ENCODE measurements at regions not wholly inside any gene's neighbourhood (a gene's known extent, or its start where the extent isn't known, plus 50 kb on each side); places are given as distances from the start of the nearest gene placed in this dataset.

DNA sequence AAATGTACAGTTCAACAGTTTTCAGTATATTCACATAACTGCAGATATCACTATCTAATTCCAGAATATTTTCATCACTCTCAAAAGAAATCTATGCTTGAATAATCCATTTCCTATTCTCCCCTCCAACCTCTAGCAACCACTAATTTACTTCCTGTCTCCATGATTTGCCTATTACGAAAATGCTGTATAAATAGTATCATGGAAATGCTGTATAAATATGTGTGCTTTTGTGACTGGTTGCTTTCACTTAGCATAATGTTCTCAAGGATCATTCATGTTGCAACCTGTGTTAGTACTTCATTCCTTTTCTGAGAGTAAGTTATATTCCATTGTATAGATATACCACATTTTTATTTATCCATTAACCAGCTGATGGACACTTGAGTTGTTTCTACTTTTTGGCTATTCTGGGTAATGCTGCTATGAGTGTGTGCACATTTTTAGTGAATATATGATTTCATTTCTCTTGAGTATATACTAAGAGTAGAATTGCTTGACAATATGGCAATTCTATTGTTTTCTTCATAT is 115.6 kb downstream of the TNFSF18 start:
- ChIA-PET CTCF (no interaction called here), POLR2A (no interaction called here)
- Mint-ChIP-seq H3K9me3 (no peaks in the 10 kb centered on the region), H3K4me1 (peaks cover 24% of the 10 kb centered on the region), H3K27ac (no peak overlapping the region), H3K27me3 (no peaks in the 10 kb centered on the region), H3K4me3 (no peak overlapping the region), H3K36me3 (ENCODE audit: low read depth) (no peaks in the 10 kb centered on the region)
- intact Hi-C loops (cut with micrococcal nuclease), result no loop called here
- DNase-seq (no peak), ATAC-seq (ENCODE audit: low read depth) (no peak)
- TF ChIP-seq CTCF (IDR thresholded peaks at IDR 0.05), result no peak

GRCh38 chr1:172936088-172936645 is 114.6 kb downstream of the TNFSF18 start:
- ATAC-seq (ENCODE audit: low read depth), result no peak
- ChIA-PET CTCF (no interaction called here), POLR2A (no interaction called here)
- no peak for TF ChIP-seq CTCF (IDR thresholded peaks at IDR 0.05)
- H3K4me1 Mint-ChIP-seq, result peaks cover 24% of the 10 kb centered on the region
- H3K27me3 Mint-ChIP-seq, result no peaks in the 10 kb centered on the region
- no peak for DNase-seq
- intact Hi-C loops (cut with micrococcal nuclease), result no loop called here
- H3K27ac Mint-ChIP-seq, result no peak overlapping the region
- H3K9me3 Mint-ChIP-seq, result no peaks in the 10 kb centered on the region
- H3K36me3 Mint-ChIP-seq (ENCODE audit: low read depth), result no peaks in the 10 kb centered on the region
- no peak overlapping the region for H3K4me3 Mint-ChIP-seq

- no peaks in the 10 kb centered on the region for H3K36me3 Mint-ChIP-seq (ENCODE audit: low read depth)
- ATAC-seq (ENCODE audit: low read depth) (no peak), DNase-seq (no peak)
- no peak overlapping the region for H3K4me3 Mint-ChIP-seq
- ChIA-PET CTCF (no interaction called here), POLR2A (no interaction called here)
- H3K4me1 Mint-ChIP-seq, result peaks cover 23% of the 10 kb centered on the region
- no peaks in the 10 kb centered on the region for H3K27me3 Mint-ChIP-seq
- no peak overlapping the region for H3K27ac Mint-ChIP-seq
- peaks cover 4% of the 10 kb centered on the region for H3K9me3 Mint-ChIP-seq
- TF ChIP-seq CTCF (IDR thresholded peaks at IDR 0.05), result no peak
- intact Hi-C loops (cut with micrococcal nuclease), result no loop called here
Measured at GRCh38 chr1:172938681-172939080, 112.1 kb downstream of the TNFSF18 start.

DNA sequence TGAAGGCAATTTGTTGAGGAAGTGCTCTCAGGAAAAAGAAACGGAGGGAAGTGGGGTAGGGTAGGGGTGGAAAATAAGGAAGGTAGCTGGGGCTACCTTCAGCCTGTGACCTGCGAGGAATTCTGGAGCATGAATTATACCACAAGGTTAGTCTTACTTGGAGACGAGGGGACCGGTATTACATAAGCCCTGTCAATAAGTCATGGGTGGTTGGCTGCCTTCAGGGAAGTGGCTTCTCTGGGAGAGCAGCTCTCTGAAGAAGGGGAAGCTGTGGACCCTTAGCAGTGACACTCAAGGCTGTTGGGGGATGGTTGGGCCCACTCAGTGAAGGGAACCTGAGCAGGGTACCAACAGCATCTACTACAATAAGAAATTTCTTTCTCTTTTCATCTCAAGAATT is 111.3 kb downstream of the TNFSF18 start:
- ATAC-seq (ENCODE audit: low read depth), result peak; percentile 52
- CTCF ChIA-PET, result no interaction called here
- DNase-seq, result no peak
- peaks cover 5% of the 10 kb centered on the region for H3K9me3 Mint-ChIP-seq
- no peak for TF ChIP-seq CTCF (IDR thresholded peaks at IDR 0.05)
- intact Hi-C loops (cut with micrococcal nuclease), result no loop called here
- no peaks in the 10 kb centered on the region for H3K27me3 Mint-ChIP-seq
- H3K4me1 Mint-ChIP-seq, result peaks cover 17% of the 10 kb centered on the region
- H3K4me3 Mint-ChIP-seq, result no peak overlapping the region
- no peaks in the 10 kb centered on the region for H3K36me3 Mint-ChIP-seq (ENCODE audit: low read depth)
- no peak overlapping the region for H3K27ac Mint-ChIP-seq
- POLR2A ChIA-PET, result interaction anchor here (0.6 kb wide), 1 partner anchor 1666 kb away, joined by 4 read pairs; no protein-coding TSS in a partner anchor

DNA sequence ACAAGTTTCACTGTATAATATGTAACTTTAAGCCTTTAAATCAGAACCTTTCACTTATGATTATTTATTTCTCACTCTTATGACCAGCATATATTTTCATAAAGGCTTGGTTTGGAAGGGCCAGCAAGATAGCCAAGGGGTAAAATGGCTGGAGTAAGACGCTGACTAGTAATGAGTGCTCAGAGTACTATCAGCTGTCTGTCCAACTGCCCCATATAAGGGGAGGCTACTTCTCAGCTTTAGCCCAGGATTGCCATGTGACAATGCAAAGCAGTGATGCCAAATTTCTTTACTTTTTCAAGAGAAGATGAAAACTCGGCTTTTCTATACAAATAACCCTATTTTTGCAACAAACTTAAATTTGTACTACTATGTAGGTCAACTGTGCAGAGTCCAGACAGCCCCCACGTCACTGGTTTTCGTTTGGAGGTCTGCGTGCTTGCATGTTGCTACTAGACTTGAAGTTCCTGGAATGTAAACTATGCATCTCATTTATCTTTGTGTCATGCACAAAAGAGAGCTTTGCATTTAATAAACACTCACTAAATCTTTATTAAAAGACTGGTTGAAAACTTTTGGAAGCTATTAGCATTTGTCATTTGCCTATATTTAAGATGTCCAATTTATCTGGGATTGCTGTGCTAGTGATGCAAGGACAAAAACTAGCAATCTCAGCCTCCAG is 110.4 kb downstream of the TNFSF18 start:
- ATAC-seq (ENCODE audit: low read depth), result no peak
- H3K9me3 Mint-ChIP-seq, result peaks cover 5% of the 10 kb centered on the region
- DNase-seq, result no peak
- H3K36me3 Mint-ChIP-seq (ENCODE audit: low read depth), result no peaks in the 10 kb centered on the region
- no peak for TF ChIP-seq CTCF (IDR thresholded peaks at IDR 0.05)
- no peak overlapping the region for H3K4me3 Mint-ChIP-seq
- H3K27ac Mint-ChIP-seq, result no peak overlapping the region
- H3K27me3 Mint-ChIP-seq, result no peaks in the 10 kb centered on the region
- intact Hi-C loops (cut with micrococcal nuclease), result no loop called here
- peaks cover 9% of the 10 kb centered on the region for H3K4me1 Mint-ChIP-seq
- POLR2A ChIA-PET, result interaction anchor here (0.6 kb wide), 1 partner anchor 1665 kb away, joined by 4 read pairs; no protein-coding TSS in a partner anchor
- CTCF ChIA-PET, result no interaction called here

Data from activated B cell treated with CpG ODN at 0.5 μM for 24 hours (primary cell).